OCI-M1 (cell line): ENCODE measurements at regions not wholly inside any gene's neighbourhood (a gene's known extent, or its start where the extent isn't known, plus 50 kb on each side); places are given as distances from the start of the nearest gene placed in this dataset.
"Not testable (repeated sequence)": the region's sequence is repeated elsewhere in the genome, so short reads cannot be mapped to it uniquely, and the experiment has no call there.

Experiments
- DNase-seq: peaks from one replicate; lab custom pipeline; 2025; lab: John Stamatoyannopoulos, UW

GRCh38 chr9:97103613-97104383, 64.9 kb upstream of the CTSV start:
- not testable (repeated sequence) for DNase-seq

DNA sequence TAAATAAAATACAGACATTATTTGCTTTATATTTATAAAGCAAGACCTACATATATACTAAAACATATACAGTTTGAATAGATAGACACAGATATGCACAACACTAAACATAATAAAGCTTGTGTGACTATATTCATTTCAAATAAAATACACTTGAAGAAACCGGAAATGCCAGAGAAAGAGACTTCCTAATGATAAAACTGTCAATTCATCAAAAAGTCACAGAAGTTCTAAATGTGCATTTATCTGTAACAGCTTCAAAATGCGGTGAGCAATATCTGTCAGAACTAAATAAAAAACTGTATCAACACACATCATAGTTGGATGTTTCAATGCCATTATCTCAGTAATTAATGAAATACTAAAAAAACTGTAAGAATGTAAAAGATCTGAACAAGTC, 60.6 kb upstream of the CTSV start:
- DNase-seq: not testable (repeated sequence)

GRCh38 chr9:97096793-97097192, 57.9 kb upstream of the CTSV start:
- no peak for DNase-seq

GRCh38 chr9:97089361-97089760, 50.4 kb upstream of the CTSV start:
- not testable (repeated sequence) for DNase-seq
